ENCODE measurements at regions not wholly inside any gene's neighbourhood (a gene's known extent, or its start where the extent isn't known, plus 50 kb on each side); places are given as distances from the start of the nearest gene placed in this dataset.

GRCh38 chr14:71776471-71777360, 155.5 kb upstream of the RGS6 start:
- TF ChIP-seq, protein P1, sequence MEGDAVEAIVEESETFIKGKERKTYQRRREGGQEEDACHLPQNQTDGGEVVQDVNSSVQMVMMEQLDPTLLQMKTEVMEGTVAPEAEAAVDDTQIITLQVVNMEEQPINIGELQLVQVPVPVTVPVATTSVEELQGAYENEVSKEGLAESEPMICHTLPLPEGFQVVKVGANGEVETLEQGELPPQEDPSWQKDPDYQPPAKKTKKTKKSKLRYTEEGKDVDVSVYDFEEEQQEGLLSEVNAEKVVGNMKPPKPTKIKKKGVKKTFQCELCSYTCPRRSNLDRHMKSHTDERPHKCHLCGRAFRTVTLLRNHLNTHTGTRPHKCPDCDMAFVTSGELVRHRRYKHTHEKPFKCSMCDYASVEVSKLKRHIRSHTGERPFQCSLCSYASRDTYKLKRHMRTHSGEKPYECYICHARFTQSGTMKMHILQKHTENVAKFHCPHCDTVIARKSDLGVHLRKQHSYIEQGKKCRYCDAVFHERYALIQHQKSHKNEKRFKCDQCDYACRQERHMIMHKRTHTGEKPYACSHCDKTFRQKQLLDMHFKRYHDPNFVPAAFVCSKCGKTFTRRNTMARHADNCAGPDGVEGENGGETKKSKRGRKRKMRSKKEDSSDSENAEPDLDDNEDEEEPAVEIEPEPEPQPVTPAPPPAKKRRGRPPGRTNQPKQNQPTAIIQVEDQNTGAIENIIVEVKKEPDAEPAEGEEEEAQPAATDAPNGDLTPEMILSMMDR (IDR thresholded peaks at IDR 0.05) = no peak
- DNase-seq (ENCODE audit: low spot score) (no peak), ATAC-seq (ENCODE audit: insufficient number of reproducible peaks, low FRiP score, low read depth) (no peak)
- Histone ChIP-seq H3K9me3 (no peaks in the 10 kb centered on the region), H3K27ac (no peak overlapping the region), H3K4me1 (ENCODE audit: control insufficient read depth in 1 of 2, low read depth in 2 of 2) (no peaks in the 10 kb centered on the region), H3K4me3 (no peak overlapping the region), H3K27me3 (replicated peaks; ENCODE audit: insufficient read depth) (no peaks in the 10 kb centered on the region), H3K36me3 (no peaks in the 10 kb centered on the region)

DNA sequence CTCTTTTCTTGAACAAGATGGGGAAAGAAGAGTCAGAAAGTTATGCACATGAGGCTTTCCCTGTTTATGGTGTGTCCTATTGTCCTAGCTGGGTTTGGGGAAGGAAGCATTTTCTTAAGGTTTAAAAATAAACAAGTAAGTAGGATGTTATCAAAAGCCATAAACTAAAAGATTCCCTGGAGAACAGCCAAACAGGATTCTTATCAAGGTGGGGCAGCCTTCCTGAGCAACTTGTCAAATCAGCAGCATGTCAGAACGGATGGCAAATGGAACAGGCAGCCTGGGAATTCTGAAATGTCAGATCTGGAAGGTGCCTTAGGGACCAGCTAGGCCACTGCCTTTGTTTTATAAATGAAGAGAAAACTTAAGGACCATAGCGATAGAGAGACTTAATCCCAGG, 152.2 kb upstream of the RGS6 start:
- Histone ChIP-seq H3K4me3 (no peak overlapping the region), H3K9me3 (no peaks in the 10 kb centered on the region), H3K27me3 (replicated peaks; ENCODE audit: insufficient read depth) (no peaks in the 10 kb centered on the region), H3K4me1 (ENCODE audit: control insufficient read depth in 1 of 2, low read depth in 2 of 2) (no peaks in the 10 kb centered on the region), H3K36me3 (no peaks in the 10 kb centered on the region), H3K27ac (no peak overlapping the region)
- no peak for ATAC-seq (ENCODE audit: insufficient number of reproducible peaks, low FRiP score, low read depth)
- TF ChIP-seq, protein P1 (IDR thresholded peaks at IDR 0.05) = no peak
- DNase-seq (ENCODE audit: low spot score) = no peak

DNA sequence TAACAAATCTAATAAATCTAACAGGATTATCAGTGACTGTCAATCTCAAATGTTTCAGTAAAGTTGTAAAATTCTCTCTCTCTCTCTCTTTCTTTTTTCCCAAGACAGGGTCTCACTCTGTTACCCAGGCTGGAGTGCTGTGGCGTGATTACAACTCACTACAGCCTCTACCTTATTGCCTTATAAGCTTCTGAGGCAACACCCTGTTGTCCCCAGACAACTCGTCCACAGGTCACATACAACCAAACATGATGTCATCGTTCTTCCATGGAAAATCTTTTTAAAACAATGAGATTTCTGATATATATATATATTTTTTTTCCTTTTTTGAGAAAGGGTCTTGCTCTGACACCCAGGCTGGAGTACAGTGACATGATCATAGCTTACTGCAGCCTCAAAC, 151.4 kb upstream of the RGS6 start:
- H3K27ac ChIP-seq = no peak overlapping the region

DNA sequence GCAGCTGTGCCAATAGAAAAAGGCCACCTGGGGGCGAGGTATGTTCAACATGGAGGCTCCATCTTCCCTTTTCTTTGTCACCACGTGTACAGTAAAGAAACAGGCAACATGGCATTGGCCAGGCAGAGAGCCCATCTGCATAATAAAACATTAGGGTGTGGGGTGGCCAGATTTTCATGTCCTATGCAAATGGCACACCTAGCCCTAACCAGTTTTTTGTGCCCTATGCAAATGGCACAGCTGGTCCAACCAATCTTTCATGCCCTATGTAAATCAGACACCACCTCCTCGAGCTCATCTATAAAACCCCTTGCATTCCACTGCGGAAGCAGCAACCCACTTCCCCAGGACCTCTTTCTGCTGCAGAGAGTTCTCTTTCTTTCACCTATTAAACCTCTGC, 149.1 kb upstream of the RGS6 start:
- no peak overlapping the region for H3K27ac ChIP-seq
- no peaks in the 10 kb centered on the region for H3K9me3 ChIP-seq
- H3K36me3 ChIP-seq = no peaks in the 10 kb centered on the region
- H3K27me3 ChIP-seq (replicated peaks; ENCODE audit: insufficient read depth) = no peaks in the 10 kb centered on the region
- H3K4me3 ChIP-seq = no peak overlapping the region
- no peak for DNase-seq (ENCODE audit: low spot score)
- no peaks in the 10 kb centered on the region for H3K4me1 ChIP-seq (ENCODE audit: control insufficient read depth in 1 of 2, low read depth in 2 of 2)
- TF ChIP-seq, protein P1 (IDR thresholded peaks at IDR 0.05) = no peak
- ATAC-seq (ENCODE audit: insufficient number of reproducible peaks, low FRiP score, low read depth) = no peak

More for the DNA sequence above, 151.4 kb upstream of the RGS6 start:
- TF ChIP-seq, protein P1 (IDR thresholded peaks at IDR 0.05) = no peak
- Histone ChIP-seq H3K4me3 (no peak overlapping the region), H3K9me3 (no peaks in the 10 kb centered on the region), H3K4me1 (ENCODE audit: control insufficient read depth in 1 of 2, low read depth in 2 of 2) (no peaks in the 10 kb centered on the region), H3K27me3 (replicated peaks; ENCODE audit: insufficient read depth) (no peaks in the 10 kb centered on the region), H3K36me3 (no peaks in the 10 kb centered on the region)
- DNase-seq (ENCODE audit: low spot score) = no peak
- ATAC-seq (ENCODE audit: insufficient number of reproducible peaks, low FRiP score, low read depth) = no peak

DNA sequence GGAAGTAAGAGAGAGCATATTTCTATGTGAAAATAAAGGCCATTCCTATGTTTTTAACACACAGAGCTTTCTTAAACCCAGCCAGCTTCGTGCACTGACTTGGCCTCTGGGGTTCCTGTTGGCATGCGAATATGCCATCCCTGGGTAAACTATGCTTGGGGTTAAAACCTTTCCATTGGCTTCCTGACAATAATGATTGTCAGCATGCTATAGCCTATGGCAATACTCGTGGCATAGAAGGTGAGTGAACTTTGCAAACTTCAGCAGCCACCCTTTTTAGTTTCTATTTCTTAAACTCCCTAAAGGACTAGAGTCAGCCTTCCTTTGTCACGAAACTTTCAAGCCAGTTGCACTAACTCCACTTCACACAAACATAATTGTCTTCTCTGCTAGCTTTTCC, 148.4 kb upstream of the RGS6 start:
- no peaks in the 10 kb centered on the region for H3K27me3 ChIP-seq (replicated peaks; ENCODE audit: insufficient read depth)
- no peaks in the 10 kb centered on the region for H3K9me3 ChIP-seq
- H3K4me1 ChIP-seq (ENCODE audit: control insufficient read depth in 1 of 2, low read depth in 2 of 2) = no peaks in the 10 kb centered on the region
- ATAC-seq (ENCODE audit: insufficient number of reproducible peaks, low FRiP score, low read depth) (no peak), DNase-seq (ENCODE audit: low spot score) (no peak)
- TF ChIP-seq, protein P1 (IDR thresholded peaks at IDR 0.05) = no peak
- H3K27ac ChIP-seq = no peak overlapping the region
- H3K36me3 ChIP-seq = no peaks in the 10 kb centered on the region
- no peak overlapping the region for H3K4me3 ChIP-seq
